GM21423 (cell line): ENCODE measurements at regions not wholly inside any gene's neighbourhood (a gene's known extent, or its start where the extent isn't known, plus 50 kb on each side); places are given as distances from the start of the nearest gene placed in this dataset.
A peak's percentile ranks its signal among the peaks of the same experiment; 100 is the strongest.

ENCODE experiments used
- ATAC-seq: cut with Tn5 transposase; IDR thresholded peaks from one replicate; pipeline ENCODE4 v1.9.1; 2021; ENCODE audit warnings: mild to moderate bottlenecking, moderate library complexity; ENCODE audit not compliant: unreplicated experiment

GRCh38 chr6:157755746-157756411 lies 67.2 kb upstream of the SNX9 start:
- no peak for ATAC-seq

- peak; percentile 33 for ATAC-seq
Measured at GRCh38 chr6:157756708-157757429, 66.2 kb upstream of the SNX9 start.

- no peak for ATAC-seq
Measured at GRCh38 chr6:157757430-157758403, 65.3 kb upstream of the SNX9 start.

GRCh38 chr6:157758516-157759023 lies 64.5 kb upstream of the SNX9 start:
- no peak for ATAC-seq

- no peak for ATAC-seq
Measured at GRCh38 chr6:157759028-157759427, 64.0 kb upstream of the SNX9 start.

GRCh38 chr6:157760137-157760536 lies 62.9 kb upstream of the SNX9 start:
- ATAC-seq, result no peak

- ATAC-seq, result no peak
Measured at GRCh38 chr6:157760589-157761330, 62.3 kb upstream of the SNX9 start.

- peak; percentile 40 for ATAC-seq
Measured at GRCh38 chr6:157761331-157761921, 61.6 kb upstream of the SNX9 start.

- no peak for ATAC-seq
Measured at GRCh38 chr6:157761926-157762325, 61.1 kb upstream of the SNX9 start.

- no peak for ATAC-seq
Measured at GRCh38 chr6:157762636-157763035, 60.4 kb upstream of the SNX9 start.

- ATAC-seq, result no peak
Measured at GRCh38 chr6:157763129-157763903, 59.7 kb upstream of the SNX9 start.

- ATAC-seq, result no peak
Measured at GRCh38 chr6:157763904-157764177, 59.2 kb upstream of the SNX9 start.

- peak; percentile 45 for ATAC-seq
Measured at GRCh38 chr6:157764178-157765068, 58.6 kb upstream of the SNX9 start.

GRCh38 chr6:157766901-157767774 lies 55.9 kb upstream of the SNX9 start:
- ATAC-seq, result no peak

GRCh38 chr6:157767775-157768156 lies 55.3 kb upstream of the SNX9 start:
- ATAC-seq, result no peak

GRCh38 chr6:157768304-157768703 lies 54.7 kb upstream of the SNX9 start:
- ATAC-seq, result no peak

GRCh38 chr6:157768863-157769551 lies 54.0 kb upstream of the SNX9 start:
- ATAC-seq, result no peak
